ENCODE measurements at regions not wholly inside any gene's neighbourhood (a gene's known extent, or its start where the extent isn't known, plus 50 kb on each side); places are given as distances from the start of the nearest gene placed in this dataset.
A peak's percentile ranks its signal among the peaks of the same experiment; 100 is the strongest.

- DNase-seq, result peak; percentile 56
Observed at GRCh38 chr10:78188446-78188845, 154.8 kb downstream of the RPS24 start.

GRCh38 chr10:78190051-78190825 lies 156.6 kb downstream of the RPS24 start:
- DNase-seq, result no peak

- no peak for DNase-seq
Observed at GRCh38 chr10:78191301-78191700, 157.6 kb downstream of the RPS24 start.

- no peak for DNase-seq
Observed at GRCh38 chr10:78193189-78193588, 159.5 kb downstream of the RPS24 start.

GRCh38 chr10:78194050-78194449 lies 160.4 kb downstream of the RPS24 start:
- DNase-seq, result no peak

- no peak for DNase-seq
Observed at GRCh38 chr10:78194539-78195402, 161.1 kb downstream of the RPS24 start.

- no peak for DNase-seq
Observed at GRCh38 chr10:78196396-78196795, 162.7 kb downstream of the RPS24 start.

- no peak for DNase-seq
Observed at GRCh38 chr10:78196964-78197363, 163.3 kb downstream of the RPS24 start.

GRCh38 chr10:78197628-78198272 lies 164.1 kb downstream of the RPS24 start:
- DNase-seq, result no peak

GRCh38 chr10:78199005-78199725 lies 165.5 kb downstream of the RPS24 start:
- no peak for DNase-seq

GRCh38 chr10:78199759-78200158 lies 166.1 kb downstream of the RPS24 start:
- DNase-seq, result no peak

GRCh38 chr10:78200686-78201085 lies 167.0 kb downstream of the RPS24 start:
- no peak for DNase-seq

GRCh38 chr10:78202386-78202785 lies 168.7 kb downstream of the RPS24 start:
- no peak for DNase-seq

- DNase-seq, result no peak
Observed at GRCh38 chr10:78203915-78204818, 170.5 kb downstream of the RPS24 start.

- DNase-seq, result no peak
Observed at GRCh38 chr10:78205457-78206016, 171.9 kb downstream of the RPS24 start.

GRCh38 chr10:78207216-78207615 lies 173.6 kb downstream of the RPS24 start:
- DNase-seq, result no peak

- no peak for DNase-seq
Observed at GRCh38 chr10:78207776-78208175, 174.1 kb downstream of the RPS24 start.

- DNase-seq, result no peak
Observed at GRCh38 chr10:78209970-78210369, 176.3 kb downstream of the RPS24 start.

GRCh38 chr10:78210548-78210947 lies 176.9 kb downstream of the RPS24 start:
- no peak for DNase-seq

- DNase-seq, result no peak
Observed at GRCh38 chr10:78210976-78211375, 177.3 kb downstream of the RPS24 start.

- DNase-seq, result peak; percentile 59
Observed at GRCh38 chr10:78211561-78212051, 177.9 kb downstream of the RPS24 start.

Measured in right hindlimb (tissue), 1 donor.